SK-N-SH treated with all-trans-retinoic acid at 6 μM for 48 hours (cell line): ENCODE measurements at regions not wholly inside any gene's neighbourhood (a gene's known extent, or its start where the extent isn't known, plus 50 kb on each side); places are given as distances from the start of the nearest gene placed in this dataset.

Experiments
- ATAC-seq: fragments of 200-7000 bp; cut with Tn5 transposase; 3 replicates; pipeline ENCODE4 v1.9.1; 2020; ENCODE audit warnings: mild to moderate bottlenecking, moderate library complexity
- ARNTL ChIP-seq: fragments of 450-650 bp; formaldehyde crosslinking; IDR thresholded peaks from 2 replicates; pipeline ENCODE4 v1.5.0; 2020; ENCODE audit warnings: low read depth, mild to moderate bottlenecking, moderate library complexity, borderline replicate concordance
- BACH2 ChIP-seq: fragments of 250-450 bp; sonication (Bioruptor Pico); IDR thresholded peaks from 2 replicates; pipeline ENCODE4 v1.9.0; 2021; ENCODE audit warnings: mild to moderate bottlenecking, borderline replicate concordance
- CREB5 ChIP-seq: fragments of 250-450 bp; sonication (Bioruptor Pico); IDR thresholded peaks from 2 replicates; pipeline ENCODE4 v1.5.1; 2020; ENCODE audit warnings: low read depth, mild to moderate bottlenecking, moderate library complexity
- CSDC2 ChIP-seq: fragments of 250-450 bp; sonication (Bioruptor Pico); IDR thresholded peaks from 2 replicates; pipeline ENCODE4 v1.5.0; 2020; ENCODE audit warnings: mild to moderate bottlenecking, moderate library complexity
- CSRNP3 ChIP-seq: fragments of 250-450 bp; sonication (Bioruptor Pico); IDR thresholded peaks from 2 replicates; pipeline ENCODE4 v1.5.1; 2021; ENCODE audit warnings: mild to moderate bottlenecking, moderate library complexity
- ESRRG ChIP-seq: fragments of 250-450 bp; sonication (Bioruptor Pico); IDR thresholded peaks from 2 replicates; pipeline ENCODE4 v1.6.1; 2021; ENCODE audit warnings: mild to moderate bottlenecking
- GLIS3 ChIP-seq: fragments of 250-450 bp; sonication (Bioruptor Pico); IDR thresholded peaks from 2 replicates; pipeline ENCODE4 v1.5.0; 2020; ENCODE audit warnings: mild to moderate bottlenecking, moderate library complexity
- ISL1 ChIP-seq: fragments of 250-450 bp; sonication (Bioruptor Pico); IDR thresholded peaks from 2 replicates; pipeline ENCODE4 v2.1.2; 2022; ENCODE audit warnings: mild to moderate bottlenecking, moderate library complexity
- OSR1 ChIP-seq: fragments of 250-450 bp; sonication (Bioruptor Pico); IDR thresholded peaks from 2 replicates; pipeline ENCODE4 v1.8.0; 2022; ENCODE audit warnings: moderate library complexity, mild to moderate bottlenecking, inconsistent platforms
- PATZ1 ChIP-seq: fragments of 250-450 bp; sonication (Bioruptor Pico); IDR thresholded peaks from 2 replicates; pipeline ENCODE4 v1.8.0; 2020; ENCODE audit warnings: mild to moderate bottlenecking, moderate library complexity, borderline replicate concordance
- POU6F1 ChIP-seq: fragments of 250-450 bp; sonication (Bioruptor Pico); IDR thresholded peaks from 2 replicates; pipeline ENCODE4 v1.8.0; 2021; ENCODE audit warnings: low read depth, mild to moderate bottlenecking, moderate library complexity, borderline replicate concordance
- PPARA ChIP-seq: fragments of 250-450 bp; sonication (Bioruptor Pico); IDR thresholded peaks from 2 replicates; pipeline ENCODE4 v1.5.0; 2020; ENCODE audit warnings: mild to moderate bottlenecking, borderline replicate concordance
- SNAI2 ChIP-seq: fragments of 250-450 bp; sonication (Bioruptor Pico); IDR thresholded peaks from 2 replicates; pipeline ENCODE4 v1.5.0; 2020; ENCODE audit warnings: mild to moderate bottlenecking, moderate library complexity
- TCF4 ChIP-seq: fragments of 250-450 bp; sonication (Bioruptor Pico); IDR thresholded peaks from 2 replicates; pipeline ENCODE4 v1.8.0; 2021; ENCODE audit warnings: mild to moderate bottlenecking, moderate library complexity, borderline replicate concordance
- TSHZ2 ChIP-seq: fragments of 250-450 bp; sonication (Bioruptor Pico); IDR thresholded peaks from 2 replicates; pipeline ENCODE4 v1.5.0; 2020; ENCODE audit warnings: mild to moderate bottlenecking, moderate library complexity
- ZC3H10 ChIP-seq: fragments of 250-450 bp; sonication (Bioruptor Pico); IDR thresholded peaks from 2 replicates; pipeline ENCODE4 v1.5.1; 2021; ENCODE audit warnings: mild to moderate bottlenecking, moderate library complexity
- ZFP30 ChIP-seq: fragments of 450-650 bp; formaldehyde crosslinking; IDR thresholded peaks from 2 replicates; pipeline ENCODE4 v1.5.0; 2022; ENCODE audit warnings: mild to moderate bottlenecking, moderate library complexity
- ZNF565 ChIP-seq: fragments of 450-650 bp; formaldehyde crosslinking; conservative IDR thresholded peaks from 2 replicates; pipeline ENCODE4 v1.5.0; 2020; ENCODE audit warnings: low read depth, mild to moderate bottlenecking, moderate library complexity
- ZNF70 ChIP-seq: fragments of 450-650 bp; formaldehyde crosslinking; IDR thresholded peaks from 2 replicates; pipeline ENCODE4 v1.5.0; 2020; ENCODE audit warnings: mild to moderate bottlenecking, moderate library complexity

GRCh38 chr16:8178271-8178670, 412.0 kb downstream of the TMEM114 start:
- no peak for ATAC-seq
- TF ChIP-seq POU6F1 (CRISPR knock-in tag) (no peak), SNAI2 (CRISPR knock-in tag) (no peak), ISL1 (CRISPR knock-in tag) (no peak), CREB5 (CRISPR knock-in tag) (no peak), ZC3H10 (no peak), ZNF70 (no peak)

- TF ChIP-seq CSDC2 (CRISPR knock-in tag) (no peak), PPARA (CRISPR knock-in tag) (no peak), CREB5 (CRISPR knock-in tag) (no peak), TCF4 (CRISPR knock-in tag) (no peak), ZFP30 (CRISPR knock-in tag) (no peak), OSR1 (CRISPR knock-in tag) (no peak), ZC3H10 (no peak), CSRNP3 (CRISPR knock-in tag) (no peak)
- ATAC-seq = no peak
These were observed 414.9 kb downstream of the TMEM114 start for GRCh38 chr16:8175411-8175810.

GRCh38 chr16:8173111-8173644, 417.1 kb downstream of the TMEM114 start:
- ATAC-seq = peak; percentile 64
- TF ChIP-seq ZNF565 (CRISPR knock-in tag) = no peak
- no peak for TF ChIP-seq PPARA (CRISPR knock-in tag)
- no peak for TF ChIP-seq OSR1 (CRISPR knock-in tag)
- no peak for TF ChIP-seq GLIS3 (CRISPR knock-in tag)
- TF ChIP-seq ARNTL (CRISPR knock-in tag) = no peak
- no peak for TF ChIP-seq ESRRG
- TF ChIP-seq BACH2 = no peak
- no peak for TF ChIP-seq TSHZ2
- no peak for TF ChIP-seq PATZ1 (CRISPR knock-in tag)
- no peak for TF ChIP-seq ZC3H10
- TF ChIP-seq, all 23 proteins: peak for 0
